ENCODE measurements at regions not wholly inside any gene's neighbourhood (a gene's known extent, or its start where the extent isn't known, plus 50 kb on each side); places are given as distances from the start of the nearest gene placed in this dataset.

GRCh38 chr1:69090752-69091151 is 477.0 kb upstream of the LRRC7 start:
- no peak for TF ChIP-seq POLR2A (IDR thresholded peaks at IDR 0.05)
- no peak for TF ChIP-seq POLR2AphosphoS5 (IDR thresholded peaks at IDR 0.05)
- no peak for TF ChIP-seq CTCF (IDR thresholded peaks at IDR 0.05)
- TF ChIP-seq EP300 (IDR thresholded peaks at IDR 0.05), result no peak

Measured in gastroesophageal sphincter (tissue), 3 donors.